Esophagus (tissue), 2 donors: ENCODE measurements at regions not wholly inside any gene's neighbourhood (a gene's known extent, or its start where the extent isn't known, plus 50 kb on each side); places are given as distances from the start of the nearest gene placed in this dataset.

Experiments used
- H3K27ac ChIP-seq, 2 donors: one replicate each; pipeline ENCODE4 v1.5.1; 2013; ENCODE audit warnings: low read depth in 2 of 2, mild to moderate bottlenecking in 2 of 2, inconsistent platforms in 1 of 2, low read length in 1 of 2, moderate library complexity in 1 of 2
- H3K27me3 ChIP-seq, 2 donors: one replicate each; pipeline ENCODE4 v1.6.1; 2013; ENCODE audit warnings: low read length in 2 of 2, control low read depth in 1 of 2, mild to moderate bottlenecking in 1 of 2; ENCODE audit not compliant: insufficient read depth in 2 of 2, control insufficient read depth in 1 of 2
- H3K36me3 ChIP-seq, 2 donors: one replicate each; pipeline ENCODE4 v1.6.1; 2013; ENCODE audit warnings: low read length in 1 of 2; ENCODE audit not compliant: control insufficient read depth in 2 of 2, insufficient read depth in 2 of 2
- H3K4me1 ChIP-seq, 2 donors: one replicate each; pipeline ENCODE4 v1.6.1; 2013; ENCODE audit warnings: low read length in 1 of 2; ENCODE audit not compliant: control insufficient read depth in 2 of 2, insufficient read depth in 2 of 2
- H3K4me3 ChIP-seq, 2 donors: one replicate each; pipeline ENCODE4 v1.5.1; 2013; ENCODE audit warnings: low read length in 2 of 2, mild to moderate bottlenecking in 2 of 2, low read depth in 1 of 2, moderate library complexity in 1 of 2
- H3K9me3 ChIP-seq, 2 donors: one replicate each; pipeline ENCODE4 v1.6.1; 2013; ENCODE audit warnings: mild to moderate bottlenecking in 2 of 2, low read depth in 1 of 2, low read length in 1 of 2, moderate library complexity in 1 of 2; ENCODE audit not compliant: control insufficient read depth in 2 of 2, insufficient read depth in 1 of 2
- WGBS, 2 donors: extraction: QIAGEN DNeasy Blood & Tissue Kit; methylation state at CpG; one replicate each; pipeline ENCODE4 v1.1.7; 2013; 5-methylcytosine and 5-hydroxymethylcytosine counted together
- donor health status: healthy with polysubstance abuse.
- donor health status: Bipolar disorder and iron deficiency.

DNA sequence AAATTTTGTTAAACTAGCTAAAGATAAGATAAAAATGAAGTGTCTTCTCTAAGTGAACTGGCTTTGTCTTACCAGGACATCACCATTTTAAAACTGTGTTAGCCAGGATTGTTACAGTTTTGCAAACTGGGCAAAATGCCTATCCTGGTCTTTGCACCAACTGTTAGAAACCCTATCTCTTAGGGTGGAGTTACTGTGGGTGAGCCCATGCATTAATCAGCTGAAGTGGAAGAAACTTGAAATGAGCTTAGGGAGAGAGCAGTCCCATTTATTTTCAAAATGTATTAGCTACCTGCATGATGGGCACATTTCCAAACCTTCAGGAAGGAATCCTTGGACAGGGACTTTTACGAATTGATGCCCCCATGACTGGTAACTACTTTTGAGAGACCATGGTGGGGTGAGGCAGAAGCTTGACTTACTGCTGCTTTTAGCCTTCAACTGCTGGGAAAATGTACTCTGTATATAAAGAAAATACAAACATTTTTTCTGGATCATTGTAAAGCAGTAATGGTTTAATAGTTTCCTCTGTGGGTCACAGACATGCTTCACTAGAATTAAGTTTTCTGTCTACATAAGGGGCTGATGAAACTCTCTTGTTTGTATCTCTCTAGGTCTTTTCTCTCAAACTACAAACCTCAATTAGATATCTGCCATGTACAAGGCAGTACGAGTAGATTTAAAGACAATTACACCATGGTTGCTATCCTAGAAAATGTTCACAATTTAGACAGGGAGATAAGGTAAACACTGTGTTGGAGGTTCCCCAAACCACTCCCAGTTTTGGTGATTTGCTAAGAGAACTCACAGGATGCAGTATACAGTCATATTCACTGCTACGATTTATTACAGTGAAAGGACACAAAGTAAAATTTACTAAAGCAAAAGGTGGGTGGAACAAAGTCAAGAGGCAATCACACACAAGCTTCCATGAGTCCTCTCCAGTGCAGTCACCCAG lies 321.4 kb upstream of the MMADHC start:
- WGBS, 2 donors: 40 to 44% methylated on average over 3 of the region's 3 CpGs
- no peaks in the 10 kb centered on the region for H3K9me3 ChIP-seq
- H3K36me3 ChIP-seq: no peaks in the 10 kb centered on the region
- H3K4me1 ChIP-seq: peaks cover 0 to 2% of the 10 kb centered on the region in 2 donors
- no peaks in the 10 kb centered on the region for H3K27me3 ChIP-seq
- H3K4me3 ChIP-seq: no peak overlapping the region
- no peak overlapping the region for H3K27ac ChIP-seq

DNA sequence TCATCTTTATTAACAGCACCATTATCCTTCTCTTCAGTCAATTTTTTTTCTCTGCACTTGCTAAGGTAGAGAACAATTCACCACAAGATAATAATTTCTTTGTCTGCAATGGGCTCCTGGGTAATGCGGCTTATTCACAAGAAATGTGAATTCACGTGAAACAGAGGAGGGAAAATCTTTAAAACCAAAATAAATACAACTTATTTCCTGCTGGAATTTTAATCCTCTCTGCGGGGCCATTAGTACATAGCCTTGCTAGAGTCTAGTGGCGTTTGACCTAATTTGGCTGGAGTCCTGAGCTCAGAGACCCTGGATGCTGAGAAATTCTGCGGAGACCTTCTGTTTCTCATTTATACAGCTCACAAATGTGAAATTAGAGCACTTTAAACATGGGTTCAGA lies 319.3 kb upstream of the MMADHC start:
- H3K9me3 ChIP-seq: no peaks in the 10 kb centered on the region
- no peak overlapping the region for H3K4me3 ChIP-seq
- H3K27me3 ChIP-seq: no peaks in the 10 kb centered on the region
- H3K27ac ChIP-seq: no peak overlapping the region
- H3K36me3 ChIP-seq: no peaks in the 10 kb centered on the region
- peaks cover 0 to 2% of the 10 kb centered on the region in 2 donors for H3K4me1 ChIP-seq
- 77 to 79% methylated on average over 5 of the region's 5 CpGs for WGBS, 2 donors

DNA sequence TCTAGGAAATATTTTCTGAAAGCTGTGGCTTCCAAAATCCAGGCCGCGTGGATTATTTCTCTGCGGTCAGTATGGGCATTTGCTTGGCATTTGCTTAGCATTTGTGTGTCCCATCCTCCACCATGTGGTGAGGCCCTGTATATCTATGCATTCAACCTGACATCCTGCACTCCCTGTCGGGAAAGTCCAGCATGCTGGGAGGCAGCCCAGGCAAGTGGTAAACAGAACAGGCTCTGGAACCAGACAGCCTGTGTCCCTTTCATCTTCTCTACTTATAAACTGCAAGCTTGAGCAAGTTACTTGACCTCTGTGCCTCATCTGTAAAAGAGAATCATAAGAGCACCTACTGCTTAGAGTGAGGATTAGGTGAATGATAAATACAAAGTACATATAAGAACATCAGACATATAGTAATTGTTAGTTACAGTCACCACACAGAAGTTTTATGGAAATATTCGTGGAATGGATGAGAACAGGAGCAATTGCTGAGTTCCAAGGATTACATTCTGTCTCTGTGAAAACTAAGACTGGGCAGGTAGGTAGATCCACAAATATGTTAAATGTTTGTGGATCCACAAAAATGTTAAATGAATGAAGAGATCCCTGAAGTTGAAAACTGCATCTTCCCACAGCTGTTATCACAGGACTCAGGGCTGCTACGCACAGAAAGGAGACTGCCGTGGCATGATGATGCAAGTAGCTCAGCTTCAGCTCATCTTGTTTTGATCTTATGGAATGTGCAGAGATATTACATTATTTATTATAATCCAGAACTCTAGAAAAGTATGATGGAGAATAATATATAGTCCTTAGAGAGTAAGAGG lies 317.0 kb upstream of the MMADHC start:
- WGBS, 2 donors: 77 to 82% methylated on average over 7 of the region's 7 CpGs
- Histone ChIP-seq H3K4me1 (peaks cover 0 to 2% of the 10 kb centered on the region in 2 donors), H3K27me3 (no peaks in the 10 kb centered on the region), H3K27ac (no peak overlapping the region), H3K4me3 (no peak overlapping the region), H3K9me3 (no peaks in the 10 kb centered on the region), H3K36me3 (no peaks in the 10 kb centered on the region)

DNA sequence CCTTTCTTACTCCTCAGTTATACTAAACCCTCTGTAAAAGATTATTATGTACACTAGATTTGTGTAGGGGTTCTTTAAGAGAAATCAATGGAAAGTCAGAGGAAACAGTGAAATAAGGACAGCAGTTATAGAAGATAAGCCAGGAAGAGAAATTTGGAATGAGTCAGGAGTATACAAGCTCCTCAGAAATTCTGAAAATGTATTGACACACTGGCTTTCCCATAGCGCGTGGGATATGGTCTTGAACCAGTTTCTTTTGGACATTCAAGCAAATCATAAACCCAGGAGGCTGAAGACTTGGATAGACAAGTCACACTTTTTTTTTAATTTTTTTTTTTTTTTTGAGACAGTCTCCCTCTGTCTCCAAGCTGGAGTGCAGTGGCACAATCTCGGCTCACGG lies 316.1 kb upstream of the MMADHC start:
- H3K27ac ChIP-seq: no peak overlapping the region
- H3K4me3 ChIP-seq: no peak overlapping the region
- no peaks in the 10 kb centered on the region for H3K27me3 ChIP-seq
- no peaks in the 10 kb centered on the region for H3K4me1 ChIP-seq
- 99% methylated on average over 4 of the region's 4 CpGs for WGBS, 2 donors
- no peaks in the 10 kb centered on the region for H3K9me3 ChIP-seq
- no peaks in the 10 kb centered on the region for H3K36me3 ChIP-seq

DNA sequence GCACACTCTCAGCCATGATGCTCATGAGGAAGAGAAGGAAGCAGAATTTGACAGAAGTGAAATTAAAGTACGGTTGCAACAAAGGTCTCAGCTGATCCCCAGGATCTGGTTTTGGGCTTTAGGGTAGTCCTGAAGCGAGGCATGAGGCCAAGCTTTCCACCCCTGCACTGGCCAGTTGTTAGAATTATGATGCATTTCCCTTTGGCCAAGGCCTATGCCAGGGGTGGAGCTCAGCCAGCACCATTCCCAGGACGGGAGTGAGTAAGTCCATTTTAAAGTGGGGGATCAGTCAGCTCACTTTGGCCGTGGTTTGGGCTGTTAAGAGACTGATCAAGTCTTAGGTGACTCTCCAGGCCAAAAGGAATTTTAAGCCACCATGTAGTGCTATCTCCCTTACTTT lies 314.5 kb upstream of the MMADHC start:
- H3K4me3 ChIP-seq: no peak overlapping the region
- no peaks in the 10 kb centered on the region for H3K36me3 ChIP-seq
- no peaks in the 10 kb centered on the region for H3K4me1 ChIP-seq
- H3K27ac ChIP-seq: no peak overlapping the region
- WGBS, 2 donors: 58 to 76% methylated on average over 4 of the region's 4 CpGs
- no peaks in the 10 kb centered on the region for H3K27me3 ChIP-seq
- no peaks in the 10 kb centered on the region for H3K9me3 ChIP-seq

DNA sequence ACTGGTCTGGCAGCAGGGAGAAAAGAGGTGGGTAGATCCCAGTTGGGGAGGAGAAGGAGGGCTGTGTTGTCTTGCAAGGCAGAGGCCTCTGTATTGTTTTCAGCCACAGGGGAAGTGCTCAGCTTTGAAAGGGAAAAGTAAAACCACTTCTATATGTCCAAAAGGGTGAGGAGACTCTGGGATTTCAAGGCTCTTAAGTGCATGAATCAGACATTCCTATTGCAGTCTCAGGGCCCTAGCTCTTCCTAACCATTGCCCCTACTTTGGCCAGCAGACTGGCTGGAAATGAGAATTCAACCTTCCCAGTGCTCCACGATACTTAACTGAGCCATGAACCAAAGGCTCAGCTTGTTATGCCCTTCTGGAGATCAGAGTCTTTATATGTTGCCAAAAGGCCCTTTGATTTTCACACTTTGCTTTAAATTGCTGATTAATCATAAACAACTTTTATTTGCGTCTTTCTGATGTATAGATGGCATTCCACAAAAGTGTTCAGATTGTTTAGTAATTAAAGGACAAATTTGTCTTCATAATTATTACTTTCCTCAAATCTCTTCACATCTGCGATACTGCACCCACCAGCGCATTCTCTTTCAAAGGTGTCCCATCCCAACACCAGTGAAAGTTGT lies 313.8 kb upstream of the MMADHC start:
- H3K4me3 ChIP-seq: no peak overlapping the region
- no peaks in the 10 kb centered on the region for H3K4me1 ChIP-seq
- WGBS, 2 donors: 92 to 95% methylated on average over 4 of the region's 4 CpGs
- H3K27me3 ChIP-seq: no peaks in the 10 kb centered on the region
- no peak overlapping the region for H3K27ac ChIP-seq
- H3K9me3 ChIP-seq: no peaks in the 10 kb centered on the region
- no peaks in the 10 kb centered on the region for H3K36me3 ChIP-seq

DNA sequence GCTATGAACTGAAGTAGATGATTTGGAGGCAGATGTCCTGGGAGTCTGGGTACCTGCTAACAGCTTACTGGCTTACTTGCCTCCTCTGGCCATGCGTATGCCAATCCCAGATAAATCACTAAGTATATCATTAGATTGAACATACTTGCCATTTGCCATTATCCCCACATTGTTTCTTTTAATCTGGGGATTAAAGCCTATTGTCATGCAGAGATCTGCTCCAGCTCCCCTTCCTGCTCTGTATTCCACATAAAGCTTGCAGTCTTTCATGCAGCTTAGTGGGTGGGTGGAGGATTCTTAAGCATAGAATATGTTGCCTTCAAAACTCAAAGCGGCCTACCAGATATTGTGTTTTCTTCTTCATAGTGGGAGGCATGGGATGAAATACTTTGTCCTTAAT lies 311.8 kb upstream of the MMADHC start:
- Histone ChIP-seq H3K27me3 (no peaks in the 10 kb centered on the region), H3K4me3 (no peak overlapping the region), H3K27ac (no peak overlapping the region), H3K4me1 (no peaks in the 10 kb centered on the region), H3K9me3 (no peaks in the 10 kb centered on the region), H3K36me3 (no peaks in the 10 kb centered on the region)
- WGBS, 2 donors: 81 to 92% methylated on average over 2 of the region's 2 CpGs

DNA sequence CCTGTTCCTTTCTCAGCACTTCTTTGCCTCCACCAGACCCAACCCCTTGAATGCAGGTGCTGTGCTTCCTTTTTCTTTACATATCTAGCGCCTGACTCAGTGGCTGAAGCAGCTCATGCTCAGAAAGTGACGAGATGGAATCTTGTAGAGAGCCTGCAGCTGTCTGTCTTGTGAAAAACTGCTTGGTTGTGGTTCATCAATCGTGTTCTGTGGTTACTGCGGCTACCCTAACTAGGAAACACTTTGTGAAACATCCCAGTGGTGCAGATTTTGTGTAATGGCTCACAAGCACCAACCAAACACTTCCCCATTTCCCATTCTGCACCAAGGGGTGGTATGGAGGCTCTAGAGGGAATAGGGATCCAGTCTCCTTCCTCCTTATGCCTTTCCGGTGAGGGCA lies 307.2 kb upstream of the MMADHC start:
- H3K4me1 ChIP-seq: no peaks in the 10 kb centered on the region
- no peaks in the 10 kb centered on the region for H3K27me3 ChIP-seq
- no peaks in the 10 kb centered on the region for H3K36me3 ChIP-seq
- H3K27ac ChIP-seq: no peak overlapping the region
- WGBS, 2 donors: 70 to 79% methylated on average over 5 of the region's 5 CpGs
- no peak overlapping the region for H3K4me3 ChIP-seq
- H3K9me3 ChIP-seq: no peaks in the 10 kb centered on the region

DNA sequence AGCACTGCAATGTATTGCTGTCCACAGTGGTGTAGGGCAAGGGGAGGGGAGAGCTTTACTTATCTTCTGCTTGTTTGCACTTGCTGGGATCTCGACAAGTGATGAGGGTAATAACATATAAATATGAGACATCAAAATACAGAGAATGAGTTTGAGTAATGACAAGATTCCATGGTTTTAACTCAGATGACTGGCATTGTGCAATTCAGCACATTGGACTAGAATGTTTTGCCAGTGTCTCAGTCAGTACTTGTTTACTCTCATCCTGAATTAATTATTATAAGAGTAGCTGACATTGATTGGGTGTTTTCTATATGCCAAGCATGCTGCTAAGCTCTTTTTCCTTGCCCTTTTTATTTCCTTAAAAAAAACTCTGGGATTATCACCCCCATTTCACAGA lies 306.7 kb upstream of the MMADHC start:
- no peaks in the 10 kb centered on the region for H3K4me1 ChIP-seq
- 32 to 36% methylated on average over 1 of the region's 1 CpG for WGBS, 2 donors

More for the DNA sequence above, 306.7 kb upstream of the MMADHC start:
- Histone ChIP-seq H3K27ac (no peak overlapping the region), H3K4me3 (no peak overlapping the region), H3K36me3 (no peaks in the 10 kb centered on the region), H3K27me3 (no peaks in the 10 kb centered on the region), H3K9me3 (no peaks in the 10 kb centered on the region)
